Esophagus muscularis mucosa (tissue), 4 donors: ENCODE measurements at regions not wholly inside any gene's neighbourhood (a gene's known extent, or its start where the extent isn't known, plus 50 kb on each side); places are given as distances from the start of the nearest gene placed in this dataset.

Experiments used
- CTCF ChIP-seq, 3 experiments: fragments of 200-600 bp in 2 of 3; fragments of 450-650 bp in 1 of 3; sonication (generic) in 2 of 3; IDR thresholded peaks; one replicate each; pipeline ENCODE4 v1.5.1; 2017 to 2019; ENCODE audit warnings: antibody characterized with exemption in 3 of 3, mild to moderate bottlenecking in 2 of 3, moderate library complexity in 1 of 3
- EP300 ChIP-seq: sonication (generic); formaldehyde crosslinking; IDR thresholded peaks from one replicate; pipeline ENCODE4 v1.6.1; 2017; ENCODE audit warnings: antibody characterized with exemption
- POLR2A ChIP-seq: fragments of 450-650 bp; IDR thresholded peaks from one replicate; pipeline ENCODE4 v1.6.1; 2017; ENCODE audit warnings: antibody characterized with exemption, moderate library complexity, mild to moderate bottlenecking, low read depth
- POLR2AphosphoS5 ChIP-seq, 2 donors: sonication (generic); formaldehyde crosslinking; IDR thresholded peaks; one replicate each; pipeline ENCODE4 v1.6.1; 2017; ENCODE audit warnings: antibody characterized with exemption in 2 of 2

GRCh38 chr5:74342182-74342581 is 298.3 kb downstream of the ENC1 start:
- no peak for TF ChIP-seq CTCF (IDR thresholded peaks at IDR 0.05)
- TF ChIP-seq POLR2A, result no peak
- no peak for TF ChIP-seq EP300
- TF ChIP-seq POLR2AphosphoS5 (IDR thresholded peaks at IDR 0.05), result no peak
